OCI-LY7 (cell line): ENCODE measurements at regions not wholly inside any gene's neighbourhood (a gene's known extent, or its start where the extent isn't known, plus 50 kb on each side); places are given as distances from the start of the nearest gene placed in this dataset.

Source experiments
- BruUV-seq: library from RNA; stranded (reverse); fragments of 400-500 nt; replicated peaks from 2 replicates; lab custom pipeline; 2021; lab: Mats Ljungman, UMichigan
- CTCF ChIA-PET: fragments of 300-600 bp; sonication (Branson Sonifier 250); formaldehyde crosslinking; loops from one replicate; lab custom pipeline; 2022; ENCODE audit warnings: antibody characterized with exemption; ENCODE audit not compliant: unreplicated experiment; lab: Charles Lee
- POLR2A ChIA-PET: fragments of 300-600 bp; sonication (Branson Sonifier 250); formaldehyde crosslinking; loops from one replicate; lab custom pipeline; 2022; ENCODE audit warnings: antibody characterized with exemption; lab: Charles Lee
- DNase-seq: peaks from one replicate; pipeline ENCODE4 v3.0.0-alpha.2; 2015; ENCODE audit warnings: low spot score
- H2AFZ ChIP-seq: fragments of 200-600 bp; sonication (generic), shearing (Covaris generic); 2 replicates; pipeline ENCODE4 v1.6.1; 2014; ENCODE audit warnings: mild to moderate bottlenecking, antibody characterized with exemption, low read length, moderate library complexity
- H3K27ac ChIP-seq: fragments of 200-600 bp; sonication (generic); 2 replicates; pipeline ENCODE4 v1.5.1; 2014; ENCODE audit warnings: mixed run types, low read depth, mild to moderate bottlenecking, moderate library complexity, low read length, inconsistent platforms; ENCODE audit not compliant: poor library complexity, severe bottlenecking
- H3K36me3 ChIP-seq: fragments of 200-600 bp; sonication (generic); 2 replicates; pipeline ENCODE4 v1.6.1; 2014; ENCODE audit warnings: mild to moderate bottlenecking, antibody characterized with exemption, low read length, moderate library complexity, mixed read lengths; ENCODE audit not compliant: insufficient read depth
- H3K4me1 ChIP-seq: fragments of 200-600 bp; sonication (generic); 2 replicates; pipeline ENCODE4 v1.5.1; 2014; ENCODE audit warnings: mild to moderate bottlenecking, low read length; ENCODE audit not compliant: insufficient read depth, poor library complexity, severe bottlenecking
- H3K4me2 ChIP-seq: fragments of 200-600 bp; sonication (generic); 2 replicates; pipeline ENCODE4 v1.6.1; 2014; ENCODE audit warnings: mild to moderate bottlenecking, low read length
- H3K4me3 ChIP-seq: fragments of 200-600 bp; sonication (generic); 2 replicates; pipeline ENCODE4 v1.5.1; 2014; ENCODE audit warnings: mild to moderate bottlenecking, low read depth, low read length; ENCODE audit not compliant: poor library complexity, severe bottlenecking
- H3K79me2 ChIP-seq: fragments of 200-600 bp; sonication (generic); 2 replicates; pipeline ENCODE4 v1.6.1; 2016; ENCODE audit warnings: low read depth, mild to moderate bottlenecking, low read length, moderate library complexity, mixed read lengths; ENCODE audit not compliant: insufficient read depth
- H3K9me2 ChIP-seq: fragments of 200-600 bp; sonication (generic); 2 replicates; pipeline ENCODE4 v1.6.1; 2016; ENCODE audit warnings: mild to moderate bottlenecking, low read length, mixed read lengths; ENCODE audit not compliant: insufficient read depth
- H3K9me3 ChIP-seq: fragments of 200-600 bp; sonication (generic); 2 replicates; pipeline ENCODE4 v1.6.1; 2014; ENCODE audit warnings: mild to moderate bottlenecking, mixed run types, low read length, mixed read lengths
- H4K20me1 ChIP-seq: fragments of 200-600 bp; sonication (generic); 2 replicates; pipeline ENCODE4 v1.6.1; 2014; ENCODE audit warnings: mild to moderate bottlenecking, antibody characterized with exemption, low read length, moderate library complexity, mixed read lengths; ENCODE audit not compliant: insufficient read depth
- CTCF ChIP-seq: fragments of 200-600 bp; sonication (generic); conservative IDR thresholded peaks from 2 replicates; pipeline ENCODE4 v1.5.1; 2014; ENCODE audit warnings: mild to moderate bottlenecking, antibody characterized with exemption, low read length, moderate library complexity, mixed read lengths
- EZH2phosphoT487 ChIP-seq: fragments of 200-600 bp; sonication (generic); IDR thresholded peaks from 2 replicates; pipeline ENCODE4 v1.6.1; 2018; ENCODE audit warnings: low read depth, borderline replicate concordance, mild to moderate bottlenecking, mixed run types, antibody characterized with exemption, low read length, moderate library complexity, mixed read lengths
- intact Hi-C: fragments of 100-400 bp; cut with micrococcal nuclease; formaldehyde crosslinking; loops from one replicate; pipeline ENCODE4 v1.10.0; 2022; ENCODE audit not compliant: unreplicated experiment

DNA sequence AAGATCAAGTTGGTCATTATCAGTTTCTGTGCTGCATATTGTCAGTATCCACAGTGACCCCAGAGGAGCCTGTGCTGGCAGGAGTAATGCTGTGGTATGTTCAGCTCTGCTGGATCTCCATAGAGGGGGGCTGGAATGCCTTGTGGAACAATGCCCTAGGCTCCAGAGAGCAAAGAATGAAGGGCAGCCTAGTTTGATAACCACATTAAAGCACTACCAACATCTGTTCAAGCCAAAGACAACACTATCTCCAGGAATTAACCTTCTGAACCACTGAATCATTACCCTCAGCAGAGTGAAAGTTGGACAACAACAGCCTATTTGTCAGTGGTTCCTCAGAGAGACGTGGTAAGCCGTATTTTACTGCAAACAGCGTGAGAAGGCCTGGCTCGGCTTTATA, 192.3 kb upstream of the CXorf66 start:
- H3K4me3 ChIP-seq, result no peak overlapping the region
- no peak overlapping the region for H3K27ac ChIP-seq
- H4K20me1 ChIP-seq, result no peaks in the 10 kb centered on the region
- CTCF ChIA-PET, result no interaction called here
- POLR2A ChIA-PET, result no interaction called here
- H3K9me3 ChIP-seq, result no peaks in the 10 kb centered on the region
- H2AFZ ChIP-seq, result no peak overlapping the region
- no peaks in the 10 kb centered on the region for H3K9me2 ChIP-seq
- no peaks in the 10 kb centered on the region for H3K36me3 ChIP-seq
- H3K4me2 ChIP-seq, result no peak overlapping the region
- TF ChIP-seq EZH2phosphoT487, result no peak
- DNase-seq, result no peak
- intact Hi-C loops, result no loop called here
- BruUV-seq, result no TSS peak
- H3K4me1 ChIP-seq, result no peaks in the 10 kb centered on the region
- no peaks in the 10 kb centered on the region for H3K79me2 ChIP-seq

DNA sequence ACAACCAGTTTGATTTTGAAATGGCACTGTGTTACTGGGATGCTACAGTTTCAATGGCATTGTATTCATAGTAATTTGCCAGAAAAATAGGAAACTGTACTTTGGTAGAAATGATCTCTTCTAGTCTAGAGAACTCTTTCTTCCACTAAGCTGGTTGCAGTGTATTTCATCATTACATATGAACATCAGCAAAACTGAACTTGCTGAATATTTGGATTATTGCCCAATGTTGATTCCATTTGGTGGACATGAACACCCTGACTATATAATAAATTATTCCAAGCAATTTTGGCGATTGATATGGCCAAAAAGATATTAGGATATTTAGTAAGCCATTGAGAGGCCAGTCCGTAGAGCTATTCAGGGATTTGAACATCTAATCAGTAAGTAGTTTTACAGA, 191.8 kb upstream of the CXorf66 start:
- no peaks in the 10 kb centered on the region for H3K9me2 ChIP-seq
- CTCF ChIA-PET, result no interaction called here
- no peak overlapping the region for H3K4me3 ChIP-seq
- no peaks in the 10 kb centered on the region for H4K20me1 ChIP-seq
- TF ChIP-seq CTCF (no peak), EZH2phosphoT487 (no peak)
- H3K27ac ChIP-seq, result no peak overlapping the region
- H2AFZ ChIP-seq, result no peak overlapping the region
- intact Hi-C loops, result no loop called here
- no peak for DNase-seq
- no peaks in the 10 kb centered on the region for H3K79me2 ChIP-seq
- BruUV-seq, result no TSS peak
- H3K4me1 ChIP-seq, result no peaks in the 10 kb centered on the region
- POLR2A ChIA-PET, result no interaction called here
- no peaks in the 10 kb centered on the region for H3K36me3 ChIP-seq
- no peaks in the 10 kb centered on the region for H3K9me3 ChIP-seq
- no peak overlapping the region for H3K4me2 ChIP-seq

DNA sequence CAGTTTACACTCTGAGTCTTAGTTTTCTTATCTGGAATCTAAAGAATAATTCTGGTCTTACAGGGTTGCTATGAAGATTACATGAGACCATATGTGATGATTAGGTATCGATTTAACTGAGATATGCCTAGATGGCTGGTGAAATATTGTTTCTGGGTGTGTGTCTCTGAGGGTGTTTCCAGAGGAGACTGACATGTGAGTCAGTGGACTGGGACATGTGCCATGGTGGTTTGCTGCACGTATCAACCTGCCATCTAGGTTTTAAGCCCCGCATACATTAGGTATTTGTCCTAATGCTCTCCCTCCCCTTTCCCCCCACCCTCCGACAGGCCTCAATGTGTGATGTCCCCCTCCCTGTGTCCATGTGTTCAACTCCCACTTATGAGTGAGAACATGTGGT, 186.0 kb upstream of the CXorf66 start:
- intact Hi-C loops, result no loop called here
- Histone ChIP-seq H4K20me1 (no peaks in the 10 kb centered on the region), H3K4me2 (no peak overlapping the region), H3K79me2 (no peaks in the 10 kb centered on the region), H2AFZ (no peak overlapping the region), H3K9me3 (no peaks in the 10 kb centered on the region), H3K9me2 (no peaks in the 10 kb centered on the region), H3K4me1 (no peaks in the 10 kb centered on the region), H3K27ac (no peak overlapping the region), H3K4me3 (no peak overlapping the region), H3K36me3 (no peaks in the 10 kb centered on the region)
- POLR2A ChIA-PET, result no interaction called here
- TF ChIP-seq CTCF (no peak), EZH2phosphoT487 (no peak)
- no TSS peak for BruUV-seq
- CTCF ChIA-PET, result no interaction called here
- no peak for DNase-seq
